NCI-H1417 (cell line): ENCODE measurements at regions not wholly inside any gene's neighbourhood (a gene's known extent, or its start where the extent isn't known, plus 50 kb on each side); places are given as distances from the start of the nearest gene placed in this dataset.
"Not testable (repeated sequence)": the region's sequence is repeated elsewhere in the genome, so short reads cannot be mapped to it uniquely, and the experiment has no call there.

Experiments
- DNase-seq, 3 experiments: peaks; one replicate each; lab custom pipeline; 2025; lab: John Stamatoyannopoulos, UW

DNA sequence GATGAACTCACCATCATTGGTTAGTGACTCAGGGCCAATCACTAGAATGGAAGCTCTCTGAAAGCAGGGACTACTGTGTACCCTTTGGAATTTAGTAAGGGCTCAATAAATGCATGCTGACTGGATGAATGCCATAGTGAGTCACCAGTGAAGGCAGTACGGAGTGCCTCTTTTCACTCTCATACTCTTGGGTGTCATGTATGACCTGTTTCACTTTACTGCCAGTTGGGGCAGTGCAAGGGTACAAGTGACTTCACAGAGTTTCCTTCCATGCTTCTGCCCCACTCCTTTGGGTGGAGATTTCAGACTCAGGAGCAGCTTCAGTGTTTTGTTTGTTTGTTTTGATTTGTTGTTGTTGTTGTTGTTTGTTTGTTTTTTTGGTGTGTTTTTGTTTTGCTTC is 57.7 kb downstream of the SOX3 start:
- DNase-seq: no peak

GRCh38 chrX:140440876-140441275 is 64.0 kb downstream of the SOX3 start:
- peak in 1 of 3 experiments; percentile 19 for DNase-seq

DNA sequence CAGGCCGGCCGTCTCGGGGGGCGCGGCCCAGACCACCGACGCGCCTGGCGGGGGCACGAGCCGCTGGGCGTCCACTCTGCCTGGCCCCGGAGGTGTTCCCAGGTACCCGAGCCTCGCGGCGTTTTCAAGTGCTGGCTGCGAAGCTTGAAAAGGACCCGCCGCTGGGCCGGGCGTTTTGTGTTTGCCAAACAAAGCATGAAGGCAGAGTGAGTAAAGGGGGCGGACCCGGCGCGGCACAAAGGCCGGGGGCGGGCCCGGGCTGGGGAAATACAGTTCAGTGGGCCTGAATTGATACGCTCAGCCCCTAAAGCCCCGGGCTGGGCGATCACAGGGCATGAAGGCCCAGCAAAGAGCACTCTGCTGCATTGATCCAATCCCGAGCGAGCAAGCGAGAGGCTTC is 65.4 kb downstream of the SOX3 start:
- peak in 2 of 3 experiments; percentile 30 to 59 for DNase-seq

- DNase-seq: no peak
Observed at GRCh38 chrX:140434347-140434746, 70.5 kb downstream of the SOX3 start.

DNA sequence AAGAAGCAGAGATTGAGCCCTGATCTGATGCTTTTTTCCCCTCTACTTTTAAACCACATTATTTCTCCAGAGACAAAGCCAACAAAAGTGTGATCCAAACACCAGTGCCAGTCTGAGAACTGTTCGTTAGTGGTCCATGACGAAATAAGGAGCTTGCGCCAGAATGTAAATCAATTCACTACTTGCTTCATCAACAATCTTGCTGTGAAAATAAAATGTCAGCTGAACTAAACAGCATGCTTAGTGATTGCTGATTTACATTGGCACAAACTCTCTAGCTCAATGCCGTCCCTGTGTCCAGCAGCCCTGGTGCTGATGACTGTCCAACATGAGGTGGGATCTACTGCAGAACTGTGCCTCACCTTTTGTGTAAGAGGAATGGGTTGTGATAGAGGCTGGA is 71.3 kb downstream of the SOX3 start:
- no peak for DNase-seq

DNA sequence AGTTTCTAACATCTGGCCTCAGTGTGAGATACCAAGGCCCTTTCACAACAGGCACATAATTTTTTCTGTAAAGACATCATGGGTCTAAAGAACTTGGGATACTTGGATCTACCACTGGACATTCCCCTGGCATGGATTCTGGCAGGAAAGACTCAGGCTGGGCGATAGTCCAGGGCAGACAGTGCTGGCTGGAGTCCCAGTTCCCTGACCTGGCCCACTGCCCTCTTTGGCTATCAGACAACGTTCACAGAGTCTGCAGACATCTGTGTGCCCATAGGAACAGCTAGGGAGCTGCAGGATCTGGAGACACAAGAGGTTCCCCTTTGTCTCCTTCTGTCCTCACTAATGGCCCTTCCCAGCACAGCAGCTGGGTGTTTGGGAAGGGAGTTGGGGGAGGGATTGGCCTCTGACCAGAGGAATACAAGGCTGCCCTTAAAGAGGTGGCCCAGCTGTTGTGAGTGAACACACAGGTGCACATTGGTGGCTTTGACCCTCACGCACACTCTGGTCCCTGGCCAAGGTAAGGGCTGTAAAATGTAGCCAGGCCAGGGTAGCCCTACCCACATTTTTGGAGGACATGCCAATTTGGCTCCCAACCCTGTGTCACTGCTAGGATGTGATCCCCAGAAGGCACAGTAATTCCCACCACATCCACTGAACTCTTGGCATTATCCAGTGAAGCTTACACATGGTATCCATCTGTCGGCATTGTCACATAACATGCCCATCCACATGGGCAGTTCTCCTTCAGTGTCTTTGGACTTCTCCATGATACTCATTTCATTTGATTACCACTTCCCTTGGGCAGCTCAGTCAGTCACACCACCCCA is 72.3 kb downstream of the SOX3 start:
- no peak for DNase-seq

GRCh38 chrX:140431521-140431920 is 73.3 kb downstream of the SOX3 start:
- no peak for DNase-seq

DNA sequence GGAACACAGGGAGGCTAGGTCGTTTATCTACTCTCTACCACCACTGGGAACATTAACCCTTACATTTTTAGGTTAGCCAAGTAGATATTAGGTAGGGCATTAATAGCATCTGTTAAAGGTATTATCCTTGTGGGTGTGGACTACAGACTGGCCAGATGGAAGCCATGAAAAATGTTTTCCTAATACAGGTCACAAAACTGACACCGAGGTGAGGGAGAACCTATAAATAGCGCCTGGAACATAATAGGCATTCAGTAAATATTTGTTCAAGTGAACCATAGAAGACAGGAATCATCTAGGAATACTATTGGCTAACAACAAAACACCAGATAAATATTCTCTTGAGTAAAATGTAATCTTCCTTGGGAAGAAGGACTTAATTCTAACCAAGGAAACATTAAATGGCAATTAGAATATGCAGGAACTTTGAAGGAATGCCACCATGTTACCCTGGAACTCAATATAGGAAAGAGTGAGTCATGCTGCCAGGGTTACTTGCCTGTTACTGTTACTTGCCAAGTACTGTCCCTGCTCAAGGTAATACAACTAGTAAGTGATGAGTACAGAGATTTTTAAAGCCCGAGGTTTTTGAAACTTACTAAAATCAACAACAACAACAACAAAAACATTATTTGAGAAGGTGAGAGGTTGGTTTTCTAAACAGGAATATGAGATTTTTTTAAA is 79.0 kb downstream of the SOX3 start:
- DNase-seq: no peak

DNA sequence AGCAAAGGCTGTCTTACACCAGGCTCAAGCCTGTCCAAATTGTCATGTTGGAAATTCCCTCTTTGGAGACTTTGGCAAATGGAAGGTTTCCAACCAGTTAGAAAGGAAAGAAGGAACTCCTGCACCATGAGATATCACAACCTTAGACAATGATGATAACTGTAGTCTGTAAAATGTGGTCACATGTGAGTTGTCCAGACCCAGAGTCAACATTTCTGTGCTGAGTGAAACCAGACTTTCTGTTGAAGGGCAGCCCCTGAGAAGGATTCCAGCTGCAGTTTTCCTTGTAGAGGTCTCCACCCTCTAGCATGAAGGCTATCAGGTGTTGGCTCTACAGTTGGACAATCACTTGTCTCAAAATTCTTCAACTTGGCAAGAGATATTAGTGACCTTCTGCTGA is 82.4 kb downstream of the SOX3 start:
- no peak for DNase-seq

GRCh38 chrX:140402131-140402530 is 102.7 kb downstream of the SOX3 start:
- DNase-seq: not testable (repeated sequence)

- DNase-seq: not testable (repeated sequence)
Observed at GRCh38 chrX:140396326-140396725, 108.5 kb downstream of the SOX3 start.

GRCh38 chrX:140393507-140393906 is 111.4 kb downstream of the SOX3 start:
- DNase-seq: no peak

- DNase-seq: no peak
Observed at GRCh38 chrX:140391313-140391712, 113.6 kb downstream of the SOX3 start.

DNA sequence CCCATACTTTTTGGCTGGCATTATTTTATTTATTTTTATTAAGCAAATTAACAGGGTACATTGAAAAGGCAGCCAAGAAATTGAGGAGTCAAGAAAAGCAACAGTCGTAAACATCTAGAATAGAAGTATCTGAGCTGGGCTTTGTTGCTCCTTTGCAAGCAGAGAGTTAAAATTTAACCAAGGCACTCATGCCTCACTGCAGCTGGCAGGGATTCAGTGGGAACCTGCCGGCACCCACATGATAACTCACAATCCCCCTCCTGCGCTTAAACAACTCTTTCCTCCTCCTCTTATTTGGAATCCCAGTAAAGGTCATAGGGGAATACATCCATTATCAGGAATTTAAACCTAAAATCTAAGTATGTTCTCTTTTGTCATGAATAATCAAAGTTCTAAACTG is 115.5 kb downstream of the SOX3 start:
- DNase-seq: no peak

GRCh38 chrX:140362861-140363260 is 142.0 kb downstream of the SOX3 start:
- no peak for DNase-seq

DNA sequence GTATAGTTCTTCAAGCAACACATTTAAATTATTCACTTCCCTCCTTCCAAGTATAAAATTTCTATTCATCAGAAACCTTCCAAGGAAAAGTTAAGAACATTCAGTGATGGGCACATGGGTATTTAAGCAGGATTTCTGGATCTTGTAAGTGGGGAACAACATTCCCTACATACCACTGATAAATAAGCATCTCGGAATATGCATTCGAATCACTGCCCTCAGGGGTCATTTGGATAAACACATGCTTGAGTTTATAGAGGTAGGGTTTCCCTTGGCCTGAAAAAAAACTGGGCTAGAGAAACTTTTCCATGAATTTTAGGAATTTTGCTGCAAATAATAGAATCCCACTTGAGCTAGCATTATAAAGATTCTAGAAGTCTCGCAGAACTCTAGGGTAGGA is 143.9 kb downstream of the SOX3 start:
- DNase-seq: no peak

- DNase-seq: peak in 2 of 3 experiments; percentile 17 to 59
Observed at GRCh38 chrX:140360284-140360683, 144.6 kb downstream of the SOX3 start.

- DNase-seq: no peak
Observed at GRCh38 chrX:140355922-140356321, 148.9 kb downstream of the SOX3 start.

GRCh38 chrX:140355429-140355828 is 149.4 kb downstream of the SOX3 start:
- DNase-seq: no peak

DNA sequence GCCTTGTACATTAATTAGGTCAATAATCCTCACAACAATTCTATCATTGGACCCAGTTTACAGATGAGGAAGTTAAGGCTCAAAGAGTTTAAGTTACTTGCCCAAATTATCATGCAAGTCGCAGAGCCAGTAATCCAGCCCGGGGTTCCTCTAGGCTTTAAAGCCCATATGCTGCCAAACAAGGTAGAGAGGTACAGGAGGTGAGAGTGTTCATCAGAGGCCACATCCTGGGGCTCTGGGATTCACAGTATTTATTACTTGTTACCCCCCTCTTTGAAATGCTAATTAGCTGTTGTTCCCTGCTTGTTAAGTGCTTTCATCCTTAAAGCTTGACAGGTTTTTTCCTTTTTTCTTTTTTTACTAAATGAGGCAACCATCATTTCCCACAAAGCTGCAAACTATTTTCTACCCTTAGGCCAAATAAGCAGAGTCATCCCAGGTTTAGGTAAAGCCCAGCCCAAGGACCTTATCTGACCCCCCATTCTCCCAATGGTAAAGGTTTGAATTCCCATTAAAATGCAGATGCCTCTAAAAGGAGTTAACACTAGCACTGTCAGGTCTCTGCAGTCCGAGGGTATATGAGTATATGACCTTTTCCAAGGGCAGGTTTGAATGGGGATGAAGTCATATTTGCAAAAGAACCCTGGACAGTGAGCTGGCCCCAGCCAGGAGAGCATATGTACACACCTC is 150.3 kb downstream of the SOX3 start:
- no peak for DNase-seq

- no peak for DNase-seq
Observed at GRCh38 chrX:140346729-140347128, 158.1 kb downstream of the SOX3 start.

DNA sequence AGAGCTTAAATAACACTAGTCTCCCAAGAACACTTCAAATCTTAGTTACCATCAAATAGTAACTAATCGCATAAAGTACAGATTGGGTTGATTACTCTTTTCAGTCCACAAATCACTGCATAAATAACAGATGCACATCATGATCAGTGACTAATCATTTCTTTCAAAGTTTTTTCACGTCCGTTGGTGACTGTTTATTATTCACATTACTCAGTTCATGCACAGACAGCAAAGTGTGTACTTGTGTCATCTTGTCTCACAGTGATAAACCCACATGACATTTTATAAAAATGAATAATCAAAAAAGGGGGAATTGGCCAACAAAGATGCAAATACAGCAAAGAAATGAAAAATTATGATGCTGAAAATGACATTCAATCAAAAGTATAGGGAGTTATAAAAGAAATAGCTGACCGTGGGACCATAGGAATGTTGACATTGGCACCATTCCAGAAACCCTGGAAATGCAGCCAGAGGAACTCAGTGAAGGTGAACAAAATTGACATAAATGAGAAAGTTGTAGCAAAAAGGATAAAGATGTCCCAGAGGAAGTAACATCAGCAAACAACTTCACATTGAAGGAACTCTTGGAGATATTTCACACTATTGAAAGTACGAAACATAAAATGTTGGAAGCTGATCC is 161.5 kb downstream of the SOX3 start:
- peak in 1 of 3 experiments; percentile 4 for DNase-seq
